GM12873 (cell line): ENCODE measurements at regions not wholly inside any gene's neighbourhood (a gene's known extent, or its start where the extent isn't known, plus 50 kb on each side); places are given as distances from the start of the nearest gene placed in this dataset.

Source experiments
- CTCF ChIP-seq: IDR thresholded peaks from 2 replicates; pipeline ENCODE4 v1.5.1; 2012; ENCODE audit warnings: low read depth, mild to moderate bottlenecking, moderate library complexity, low read length, control low read depth; ENCODE audit not compliant: insufficient read depth; ENCODE audit errors: missing control alignments

- no peak for TF ChIP-seq CTCF
Observed at GRCh38 chr2:128405467-128405900, 86.8 kb upstream of the HS6ST1 start.

DNA sequence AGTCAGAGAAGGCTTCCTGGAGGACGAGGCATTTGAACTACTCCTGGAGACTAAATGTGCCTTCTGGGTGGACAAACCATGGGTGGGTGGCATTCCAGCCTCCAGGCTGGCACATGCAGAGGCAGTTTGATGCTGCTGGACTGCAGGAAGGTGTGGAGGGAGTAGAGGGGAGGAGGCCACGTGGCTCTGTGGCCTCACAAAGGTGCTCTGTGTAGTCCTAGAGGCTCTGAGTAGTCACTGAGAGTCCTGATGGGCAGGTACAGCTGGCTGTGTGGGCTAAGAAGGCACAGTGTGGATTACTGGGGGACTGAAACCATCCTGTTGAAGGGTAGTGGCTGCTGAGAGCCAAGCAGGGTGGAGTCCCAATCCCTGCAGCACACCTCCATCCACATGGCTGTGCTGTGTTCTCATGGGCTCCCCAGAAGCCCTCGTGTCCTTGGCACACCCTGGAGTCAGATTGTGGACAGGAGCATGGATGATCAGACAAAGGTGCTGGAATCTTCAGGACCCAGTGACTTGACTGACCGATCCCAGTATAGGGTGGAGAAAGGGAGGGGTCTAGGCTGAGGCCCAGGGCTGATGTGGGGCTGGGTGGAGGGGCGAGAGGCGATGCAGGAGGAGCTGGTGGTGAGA lies 87.4 kb upstream of the HS6ST1 start:
- TF ChIP-seq CTCF: no peak

DNA sequence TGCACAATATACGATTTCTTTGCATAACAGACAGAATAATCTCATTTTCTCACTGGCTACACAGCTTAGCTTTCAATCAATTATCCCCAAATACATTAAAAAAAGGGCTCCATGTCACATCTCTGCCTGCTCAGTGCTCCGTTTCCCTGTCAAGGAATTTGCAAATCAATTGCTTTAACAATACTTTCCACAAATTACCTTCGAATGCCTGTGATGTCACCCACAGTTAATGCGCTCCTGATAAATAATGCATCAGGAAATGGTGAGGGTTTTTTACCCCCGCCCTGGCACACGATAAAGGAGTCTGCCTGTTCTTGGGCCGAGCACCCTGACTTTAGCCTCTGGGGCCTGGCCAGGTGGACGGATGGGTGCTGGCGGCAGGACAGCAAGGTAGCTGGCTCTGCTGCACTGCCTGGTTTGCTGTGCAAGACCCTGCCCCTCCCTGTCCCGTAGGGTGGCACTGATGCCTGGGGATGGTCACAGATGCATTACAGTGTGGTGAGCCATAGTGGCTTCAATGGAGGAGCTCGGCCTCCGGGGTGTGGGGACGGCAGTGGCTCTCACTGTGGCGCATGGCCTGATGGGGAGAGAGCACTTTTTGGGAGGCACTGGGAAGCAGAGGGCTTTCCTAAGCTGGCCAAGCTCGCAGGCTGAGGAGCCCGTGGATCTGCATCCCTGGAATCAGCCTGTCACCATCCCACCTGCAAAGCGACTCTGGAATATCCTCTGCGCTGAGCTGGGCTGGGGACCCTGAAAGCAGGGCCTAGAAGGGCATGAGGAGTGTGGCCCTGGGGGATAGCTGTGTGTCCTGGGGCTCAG lies 88.3 kb upstream of the HS6ST1 start:
- TF ChIP-seq CTCF: no peak

DNA sequence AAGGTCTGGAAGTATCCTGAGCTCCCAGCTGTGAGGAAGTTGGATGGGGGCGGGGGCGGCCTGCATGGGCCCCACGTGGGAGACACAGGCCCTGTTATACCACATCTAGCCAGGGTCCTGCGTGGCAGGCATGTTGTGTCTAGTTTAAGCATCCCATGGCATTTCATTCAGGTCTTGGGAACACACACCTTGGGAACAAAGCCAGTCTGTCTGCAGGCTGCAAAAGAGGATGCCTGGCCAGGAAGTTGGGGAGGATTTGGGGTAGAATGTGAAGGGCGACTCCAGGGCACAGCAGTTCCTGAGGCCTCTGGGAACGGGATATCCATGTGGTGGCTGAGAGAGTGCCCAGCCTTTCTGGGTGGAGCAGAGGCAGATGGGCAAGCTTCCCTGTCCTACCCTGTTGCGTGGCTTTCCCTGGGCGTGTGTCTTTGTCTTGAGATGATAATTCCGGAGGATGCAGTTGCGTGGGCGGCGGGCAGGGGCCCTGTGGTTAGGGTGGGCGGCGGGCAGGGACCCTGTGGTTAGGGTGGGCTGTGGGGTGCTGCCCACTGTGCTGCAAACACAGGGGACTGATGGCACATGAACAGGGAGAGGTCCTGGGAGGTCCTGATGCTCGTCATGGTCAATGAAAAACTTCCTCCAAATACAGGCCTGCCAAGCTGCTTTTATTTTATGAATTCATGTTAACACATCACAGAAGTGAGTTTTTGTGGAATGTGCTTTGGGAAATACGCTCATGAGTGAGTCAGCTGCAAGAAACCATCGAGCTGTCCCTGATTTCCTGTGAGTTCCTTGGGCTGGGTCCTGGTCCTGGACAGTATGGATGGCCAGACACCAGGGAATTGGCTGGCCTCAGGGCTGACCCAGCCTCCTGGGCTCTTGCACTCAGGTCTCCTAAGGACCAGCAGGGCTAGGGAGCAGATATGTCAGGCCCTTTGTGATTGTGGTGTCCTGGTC lies 90.0 kb upstream of the HS6ST1 start:
- TF ChIP-seq CTCF: no peak

- TF ChIP-seq CTCF: no peak
Observed at GRCh38 chr2:128409326-128410034, 90.8 kb upstream of the HS6ST1 start.

DNA sequence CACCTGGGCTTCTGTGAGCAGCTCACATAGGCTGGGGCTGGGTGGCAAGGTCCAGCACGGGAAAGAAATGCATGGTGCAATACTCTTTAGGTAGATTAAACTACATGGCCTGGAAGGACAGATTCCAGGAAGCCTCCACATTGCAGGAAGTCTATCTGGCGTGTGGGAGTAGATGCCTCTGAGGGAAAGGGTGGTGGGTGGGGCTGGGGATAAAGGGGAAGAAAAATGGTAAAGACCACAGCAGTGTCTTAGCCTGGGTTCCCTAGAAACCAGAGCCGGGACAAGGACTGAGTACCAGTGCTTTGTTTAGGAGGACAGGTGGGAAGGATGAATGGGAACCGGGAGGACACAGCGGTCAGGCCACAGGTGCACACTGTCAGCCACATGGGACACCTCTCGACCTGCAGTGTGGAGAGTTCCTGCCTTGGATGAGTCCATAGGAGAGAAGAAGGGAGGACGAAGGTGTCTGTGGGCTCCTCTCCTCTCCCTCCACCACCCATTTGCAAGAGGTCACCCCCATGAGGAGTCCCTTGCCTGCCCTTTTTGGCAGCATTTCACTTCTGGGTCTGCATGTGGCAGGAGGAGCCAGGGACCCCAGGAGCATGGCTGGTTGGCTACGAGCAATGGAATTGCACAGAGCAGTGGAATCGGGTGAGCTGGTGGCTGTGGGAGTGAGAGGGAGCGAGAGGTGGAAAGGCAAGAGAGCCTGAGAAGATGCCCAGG lies 91.5 kb upstream of the HS6ST1 start:
- TF ChIP-seq CTCF: no peak
